ENCODE measurements at regions not wholly inside any gene's neighbourhood (a gene's known extent, or its start where the extent isn't known, plus 50 kb on each side); places are given as distances from the start of the nearest gene placed in this dataset.
A peak's percentile ranks its signal among the peaks of the same experiment; 100 is the strongest.

DNA sequence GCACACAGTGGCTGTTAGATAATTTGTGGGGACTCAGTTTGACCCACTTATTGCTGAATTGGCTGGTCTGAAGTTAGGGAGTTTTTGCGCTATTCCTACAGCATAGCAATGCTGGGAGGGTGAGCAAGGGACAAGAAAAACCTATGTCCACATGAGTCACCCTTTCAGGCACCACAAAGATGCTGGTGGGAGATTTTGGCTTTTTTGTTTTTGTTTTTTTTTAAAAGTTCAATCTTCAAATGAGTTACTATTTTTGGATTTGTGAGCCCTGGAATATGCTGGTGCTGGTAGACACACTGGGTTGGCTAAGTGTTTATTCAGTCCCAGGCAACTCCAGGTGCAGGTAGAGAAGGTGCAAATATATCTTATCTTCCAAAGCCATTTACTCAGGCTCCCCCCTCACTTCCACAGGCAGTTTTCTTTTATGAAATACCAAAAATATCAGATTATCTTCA, 143.4 kb downstream of the BTG1 start:
- H3K4me3 ChIP-seq, result no peak overlapping the region
- no peaks in the 10 kb centered on the region for H3K36me3 ChIP-seq
- H3K27me3 ChIP-seq, result no peaks in the 10 kb centered on the region
- H3K27ac ChIP-seq, result peak overlapping the region in 1 of 4 donors; percentile 24
- H3K4me1 ChIP-seq, result peaks cover 0 to 14% (median 0%) of the 10 kb centered on the region in 4 donors
- intact Hi-C loops (cut with DNase I), result no loop called here
- H3K9me3 ChIP-seq, result no peaks in the 10 kb centered on the region
- DNase-seq, result no peak
- WGBS, 2 donors, result 94 to 95% methylated on average over 1 of the region's 1 CpG
- TF ChIP-seq POLR2A (IDR thresholded peaks at IDR 0.05), result no peak
- TF ChIP-seq EP300 (IDR thresholded peaks at IDR 0.05), result no peak
- no peak for TF ChIP-seq POLR2AphosphoS5 (IDR thresholded peaks at IDR 0.05)

GRCh38 chr12:92000597-92000996, 145.0 kb downstream of the BTG1 start:
- H3K4me3 ChIP-seq, result no peak overlapping the region
- no peaks in the 10 kb centered on the region for H3K36me3 ChIP-seq
- H3K27me3 ChIP-seq, result no peaks in the 10 kb centered on the region
- H3K27ac ChIP-seq, result no peak overlapping the region
- H3K4me1 ChIP-seq, result peaks cover 0 to 14% (median 0%) of the 10 kb centered on the region in 4 donors
- TF ChIP-seq, protein P1, sequence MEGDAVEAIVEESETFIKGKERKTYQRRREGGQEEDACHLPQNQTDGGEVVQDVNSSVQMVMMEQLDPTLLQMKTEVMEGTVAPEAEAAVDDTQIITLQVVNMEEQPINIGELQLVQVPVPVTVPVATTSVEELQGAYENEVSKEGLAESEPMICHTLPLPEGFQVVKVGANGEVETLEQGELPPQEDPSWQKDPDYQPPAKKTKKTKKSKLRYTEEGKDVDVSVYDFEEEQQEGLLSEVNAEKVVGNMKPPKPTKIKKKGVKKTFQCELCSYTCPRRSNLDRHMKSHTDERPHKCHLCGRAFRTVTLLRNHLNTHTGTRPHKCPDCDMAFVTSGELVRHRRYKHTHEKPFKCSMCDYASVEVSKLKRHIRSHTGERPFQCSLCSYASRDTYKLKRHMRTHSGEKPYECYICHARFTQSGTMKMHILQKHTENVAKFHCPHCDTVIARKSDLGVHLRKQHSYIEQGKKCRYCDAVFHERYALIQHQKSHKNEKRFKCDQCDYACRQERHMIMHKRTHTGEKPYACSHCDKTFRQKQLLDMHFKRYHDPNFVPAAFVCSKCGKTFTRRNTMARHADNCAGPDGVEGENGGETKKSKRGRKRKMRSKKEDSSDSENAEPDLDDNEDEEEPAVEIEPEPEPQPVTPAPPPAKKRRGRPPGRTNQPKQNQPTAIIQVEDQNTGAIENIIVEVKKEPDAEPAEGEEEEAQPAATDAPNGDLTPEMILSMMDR (IDR thresholded peaks at IDR 0.05), result no peak
- no peak for TF ChIP-seq EP300 (IDR thresholded peaks at IDR 0.05)
- TF ChIP-seq POLR2A (IDR thresholded peaks at IDR 0.05), result no peak
- no peak for TF ChIP-seq POLR2AphosphoS5 (IDR thresholded peaks at IDR 0.05)
- intact Hi-C loops (cut with DNase I), result no loop called here
- H3K9me3 ChIP-seq, result no peaks in the 10 kb centered on the region
- no peak for DNase-seq
- WGBS, 2 donors, result 69 to 83% methylated on average over 2 of the region's 2 CpGs

DNA sequence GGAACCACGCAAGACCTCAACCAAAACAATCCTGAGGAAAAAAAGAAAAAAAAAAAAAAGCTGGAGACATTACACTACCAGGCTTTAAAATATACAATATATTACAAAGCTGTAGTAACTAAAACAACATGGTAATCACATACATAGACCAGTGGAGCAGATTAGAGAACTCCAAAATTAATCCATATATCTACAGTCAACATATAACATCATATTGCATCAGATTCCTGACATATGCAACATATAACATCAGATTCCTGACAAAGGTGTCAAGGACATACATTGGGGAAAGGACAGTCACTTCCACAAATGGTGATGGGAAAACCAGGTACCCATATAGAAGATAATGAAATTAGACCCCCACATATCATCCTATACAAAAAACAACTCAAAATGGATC, 145.8 kb downstream of the BTG1 start:
- intact Hi-C loops (cut with DNase I), result no loop called here
- no peak for DNase-seq
- Histone ChIP-seq H3K4me3 (no peak overlapping the region), H3K9me3 (no peaks in the 10 kb centered on the region), H3K4me1 (peaks cover 0 to 14% (median 0%) of the 10 kb centered on the region in 4 donors), H3K36me3 (no peaks in the 10 kb centered on the region), H3K27ac (no peak overlapping the region), H3K27me3 (no peaks in the 10 kb centered on the region)
- 96 to 100% methylated on average over 1 of the region's 1 CpG for WGBS, 2 donors
- TF ChIP-seq POLR2AphosphoS5 (IDR thresholded peaks at IDR 0.05), result no peak
- no peak for TF ChIP-seq EP300 (IDR thresholded peaks at IDR 0.05)
- TF ChIP-seq, protein P1 (IDR thresholded peaks at IDR 0.05), result no peak
- no peak for TF ChIP-seq POLR2A (IDR thresholded peaks at IDR 0.05)

- H3K9me3 ChIP-seq, result no peaks in the 10 kb centered on the region
- no peak overlapping the region for H3K27ac ChIP-seq
- no peak for DNase-seq
- intact Hi-C loops (cut with DNase I), result no loop called here
- peaks cover 0 to 11% (median 0%) of the 10 kb centered on the region in 4 donors for H3K4me1 ChIP-seq
- no peaks in the 10 kb centered on the region for H3K36me3 ChIP-seq
- 87 to 95% methylated on average over 2 of the region's 2 CpGs for WGBS, 2 donors
- H3K4me3 ChIP-seq, result no peak overlapping the region
- TF ChIP-seq POLR2A (IDR thresholded peaks at IDR 0.05) (no peak), EP300 (IDR thresholded peaks at IDR 0.05) (no peak), POLR2AphosphoS5 (IDR thresholded peaks at IDR 0.05) (no peak)
- TF ChIP-seq, protein P1 (IDR thresholded peaks at IDR 0.05), result no peak
- H3K27me3 ChIP-seq, result no peaks in the 10 kb centered on the region
Measured at GRCh38 chr12:91998316-91998715, 147.3 kb downstream of the BTG1 start.

DNA sequence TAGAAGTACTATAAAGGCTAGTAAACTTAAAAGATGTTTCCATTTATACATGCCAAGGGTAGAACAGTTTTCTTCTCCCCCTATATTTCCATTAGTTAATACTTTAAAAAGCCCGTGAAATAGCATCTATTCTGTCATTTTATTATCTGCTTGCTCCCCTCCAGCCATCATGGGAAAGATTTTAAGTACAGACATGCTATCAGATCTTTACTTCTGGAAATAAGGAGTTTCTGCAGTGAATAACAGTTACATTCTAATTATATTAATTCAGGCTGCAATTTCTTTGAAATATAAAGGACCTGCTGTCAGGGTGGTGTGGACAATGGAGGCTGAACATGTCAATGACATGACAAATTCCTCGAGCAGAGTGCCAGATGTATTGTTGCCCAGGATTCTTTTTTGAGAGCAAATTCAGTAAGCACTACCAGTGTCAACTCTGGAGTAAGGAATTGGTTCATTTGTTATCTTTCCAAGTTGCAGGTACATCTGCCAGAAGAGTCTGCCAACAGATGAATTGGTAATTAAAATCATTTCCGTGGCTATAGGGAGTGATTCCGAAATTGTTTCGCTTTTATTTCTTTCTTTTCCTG, 151.3 kb downstream of the BTG1 start:
- H3K27ac ChIP-seq, result no peak overlapping the region
- intact Hi-C loops (cut with DNase I), result no loop called here
- no peaks in the 10 kb centered on the region for H3K9me3 ChIP-seq
- H3K4me3 ChIP-seq, result no peak overlapping the region
- no peaks in the 10 kb centered on the region for H3K4me1 ChIP-seq
- TF ChIP-seq POLR2AphosphoS5 (IDR thresholded peaks at IDR 0.05) (no peak), POLR2A (IDR thresholded peaks at IDR 0.05) (no peak), EP300 (IDR thresholded peaks at IDR 0.05) (no peak)
- TF ChIP-seq, protein P1 (IDR thresholded peaks at IDR 0.05), result no peak
- 91 to 92% methylated on average over 5 of the region's 5 CpGs for whole genome bisulfite sequencing, 2 donors
- H3K36me3 ChIP-seq, result no peaks in the 10 kb centered on the region
- H3K27me3 ChIP-seq, result no peaks in the 10 kb centered on the region
- DNase-seq, result no peak

All from sigmoid colon (tissue), 6 donors.